Naive thymus-derived CD4-positive, alpha-beta T cell (primary cell): ENCODE measurements at regions not wholly inside any gene's neighbourhood (a gene's known extent, or its start where the extent isn't known, plus 50 kb on each side); places are given as distances from the start of the nearest gene placed in this dataset.

Source experiments
- ATAC-seq: fragments of 150-1000 bp; cut with Tn5 transposase; 2 replicates; pipeline ENCODE4 v1.10.0; 2021; ENCODE audit warnings: mild to moderate bottlenecking, moderate library complexity
- CTCF ChIA-PET: fragments of 350-600 bp; sonication (Branson Sonifier 250); formaldehyde crosslinking; loops from one replicate; lab custom pipeline; 2021; ENCODE audit warnings: antibody characterized with exemption; lab: Charles Lee
- POLR2A ChIA-PET: fragments of 350-600 bp; sonication (Branson Sonifier 250); formaldehyde crosslinking; loops from one replicate; lab custom pipeline; 2021; ENCODE audit warnings: antibody characterized with exemption, inconsistent platforms; lab: Charles Lee
- DNase-seq, 9 donors: peaks; one replicate each; pipeline versions ENCODE4 v3.0.0 to v3.0.0-alpha.2; 2020 to 2022; ENCODE audit warnings: mixed read lengths in 1 of 9
- H3K27ac ChIP-seq: one replicate; pipeline ENCODE4 v1.7.0; 2013; ENCODE audit warnings: mild to moderate bottlenecking, low read depth, low read length, moderate library complexity
- H3K27me3 ChIP-seq, 2 donors: one replicate each; pipeline ENCODE4 v1.7.0; 2013; ENCODE audit warnings: low read length in 2 of 2, mild to moderate bottlenecking in 2 of 2, moderate library complexity in 2 of 2; ENCODE audit not compliant: control insufficient read depth in 2 of 2, insufficient read depth in 2 of 2
- H3K36me3 ChIP-seq, 3 experiments: 1 replicate in 2 of 3; 2 replicates in 1 of 3; pipeline ENCODE4 v1.7.0; 2013; ENCODE audit warnings: low read length in 3 of 3, mild to moderate bottlenecking in 3 of 3, moderate library complexity in 1 of 3; ENCODE audit not compliant: insufficient read depth in 3 of 3, control insufficient read depth in 2 of 3
- H3K4me1 ChIP-seq, 2 donors: one replicate each; pipeline ENCODE4 v1.7.0; 2013; ENCODE audit warnings: low read length in 2 of 2, mild to moderate bottlenecking in 2 of 2, moderate library complexity in 1 of 2; ENCODE audit not compliant: control insufficient read depth in 2 of 2, insufficient read depth in 2 of 2
- H3K4me3 ChIP-seq: 2 replicates; pipeline ENCODE4 v1.7.0; 2013; ENCODE audit warnings: mild to moderate bottlenecking, low read length
- H3K9me3 ChIP-seq, 3 experiments: 1 replicate in 2 of 3; 2 replicates in 1 of 3; pipeline ENCODE4 v1.7.0; 2013; ENCODE audit warnings: low read length in 3 of 3; ENCODE audit not compliant: control insufficient read depth in 2 of 3
- H3K27ac Mint-ChIP-seq, 9 donors: one replicate each; pipeline ENCODE4 v1.8.0; 2020 to 2022; ENCODE audit warnings: mixed read lengths in 9 of 9, mild to moderate bottlenecking in 8 of 9, moderate library complexity in 5 of 9, inconsistent platforms in 2 of 9
- H3K27me3 Mint-ChIP-seq, 5 donors: one replicate each; pipeline ENCODE4 v1.8.0; 2021 to 2022; ENCODE audit warnings: mixed read lengths in 5 of 5, mild to moderate bottlenecking in 1 of 5
- H3K36me3 Mint-ChIP-seq, 5 donors: one replicate each; pipeline ENCODE4 v1.8.0; 2020 to 2022; ENCODE audit warnings: mixed read lengths in 5 of 5, mild to moderate bottlenecking in 3 of 5, inconsistent platforms in 1 of 5
- H3K4me1 Mint-ChIP-seq, 7 donors: one replicate each; pipeline ENCODE4 v1.8.0; 2020 to 2022; ENCODE audit warnings: mixed read lengths in 7 of 7, mild to moderate bottlenecking in 3 of 7, inconsistent platforms in 1 of 7
- H3K4me3 Mint-ChIP-seq, 10 donors: one replicate each; pipeline ENCODE4 v1.8.0; 2020 to 2022; ENCODE audit warnings: mild to moderate bottlenecking in 10 of 10, mixed read lengths in 10 of 10, moderate library complexity in 6 of 10, inconsistent platforms in 2 of 10
- H3K9me3 Mint-ChIP-seq, 11 donors: one replicate each; pipeline ENCODE4 v1.8.0; 2020 to 2022; ENCODE audit warnings: mixed read lengths in 11 of 11, mild to moderate bottlenecking in 4 of 11, inconsistent platforms in 1 of 11, moderate library complexity in 1 of 11
- intact Hi-C, 2 donors: fragments of 100-400 bp; cut with micrococcal nuclease; formaldehyde crosslinking; loops; one replicate each; pipeline ENCODE4 v1.15.1; 2023

GRCh38 chr7:21154614-21155013, 273.3 kb upstream of the SP4 start:
- ATAC-seq = no peak
- Mint-ChIP-seq H3K27ac (no peak overlapping the region), H3K4me1 (no peaks in the 10 kb centered on the region), H3K9me3 (no peaks in the 10 kb centered on the region), H3K36me3 (no peaks in the 10 kb centered on the region), H3K4me3 (no peak overlapping the region), H3K27me3 (peaks cover 6 to 20% (median 16%) of the 10 kb centered on the region in 5 donors)
- ChIA-PET CTCF (no interaction called here), POLR2A (no interaction called here)
- Histone ChIP-seq H3K4me1 (no peaks in the 10 kb centered on the region), H3K4me3 (no peak overlapping the region), H3K36me3 (no peaks in the 10 kb centered on the region), H3K27me3 (no peaks in the 10 kb centered on the region), H3K9me3 (no peaks in the 10 kb centered on the region), H3K27ac (no peak overlapping the region)
- DNase-seq = no peak
- intact Hi-C loops = no loop called here

GRCh38 chr7:21159506-21159905, 268.4 kb upstream of the SP4 start:
- no peaks in the 10 kb centered on the region for H3K27me3 ChIP-seq
- H3K4me1 ChIP-seq = no peaks in the 10 kb centered on the region
- POLR2A ChIA-PET = no interaction called here
- ATAC-seq = no peak
- DNase-seq = no peak
- Mint-ChIP-seq H3K27ac (no peak overlapping the region), H3K4me1 (no peaks in the 10 kb centered on the region), H3K36me3 (no peaks in the 10 kb centered on the region), H3K4me3 (no peak overlapping the region), H3K27me3 (peaks cover 4 to 26% (median 13%) of the 10 kb centered on the region in 5 donors), H3K9me3 (peaks cover 0 to 1% (median 0%) of the 10 kb centered on the region in 11 donors)
- H3K4me3 ChIP-seq = no peak overlapping the region
- H3K36me3 ChIP-seq = no peaks in the 10 kb centered on the region
- H3K27ac ChIP-seq = no peak overlapping the region
- CTCF ChIA-PET = no interaction called here
- no peaks in the 10 kb centered on the region for H3K9me3 ChIP-seq
- intact Hi-C loops = no loop called here

- DNase-seq (no peak), ATAC-seq (no peak)
- H3K9me3 Mint-ChIP-seq = peaks cover 0 to 9% (median 0%) of the 10 kb centered on the region in 11 donors
- H3K27ac ChIP-seq = no peak overlapping the region
- no peaks in the 10 kb centered on the region for H3K36me3 Mint-ChIP-seq
- H3K4me3 Mint-ChIP-seq = no peak overlapping the region
- H3K27me3 ChIP-seq = no peaks in the 10 kb centered on the region
- no peaks in the 10 kb centered on the region for H3K4me1 Mint-ChIP-seq
- intact Hi-C loops = no loop called here
- ChIA-PET POLR2A (no interaction called here), CTCF (interaction anchor here (0.7 kb wide), 1 partner anchor 18 kb away, joined by 4 read pairs; no protein-coding TSS in a partner anchor)
- H3K9me3 ChIP-seq = no peaks in the 10 kb centered on the region
- H3K4me1 ChIP-seq = no peaks in the 10 kb centered on the region
- H3K4me3 ChIP-seq = no peak overlapping the region
- peaks cover 9 to 35% (median 18%) of the 10 kb centered on the region in 5 donors for H3K27me3 Mint-ChIP-seq
- H3K27ac Mint-ChIP-seq = peak overlapping the region in 1 of 9 donors; percentile 16
- no peaks in the 10 kb centered on the region for H3K36me3 ChIP-seq
Measured at GRCh38 chr7:21160401-21160800, 267.5 kb upstream of the SP4 start.

- H3K27me3 Mint-ChIP-seq = peaks cover 38 to 71% (median 51%) of the 10 kb centered on the region in 5 donors
- H3K4me1 Mint-ChIP-seq = peaks cover 0 to 9% (median 0%) of the 10 kb centered on the region in 7 donors
- POLR2A ChIA-PET = no interaction called here
- Histone ChIP-seq H3K36me3 (no peaks in the 10 kb centered on the region), H3K27ac (no peak overlapping the region), H3K4me1 (no peaks in the 10 kb centered on the region), H3K4me3 (no peak overlapping the region), H3K9me3 (no peaks in the 10 kb centered on the region), H3K27me3 (no peaks in the 10 kb centered on the region)
- H3K27ac Mint-ChIP-seq = no peak overlapping the region
- ATAC-seq (no peak), DNase-seq (no peak)
- intact Hi-C loops = no loop called here
- no peaks in the 10 kb centered on the region for H3K36me3 Mint-ChIP-seq
- CTCF ChIA-PET = no interaction called here
- H3K4me3 Mint-ChIP-seq = no peak overlapping the region
- peaks cover 0 to 9% (median 0%) of the 10 kb centered on the region in 11 donors for H3K9me3 Mint-ChIP-seq
Measured at GRCh38 chr7:21167942-21168341, 259.9 kb upstream of the SP4 start.

- H3K27me3 Mint-ChIP-seq = peaks cover 44 to 73% (median 55%) of the 10 kb centered on the region in 5 donors
- H3K4me3 Mint-ChIP-seq = no peak overlapping the region
- no peak overlapping the region for H3K4me3 ChIP-seq
- ATAC-seq (no peak), DNase-seq (no peak)
- H3K27ac ChIP-seq = no peak overlapping the region
- CTCF ChIA-PET = interaction anchor here (0.6 kb wide), 1 partner anchor 382 kb away, joined by 4 read pairs; no protein-coding TSS in a partner anchor
- H3K4me1 Mint-ChIP-seq = peaks cover 0 to 9% (median 0%) of the 10 kb centered on the region in 7 donors
- POLR2A ChIA-PET = no interaction called here
- H3K36me3 ChIP-seq = no peaks in the 10 kb centered on the region
- H3K4me1 ChIP-seq = no peaks in the 10 kb centered on the region
- intact Hi-C loops = no loop called here
- H3K36me3 Mint-ChIP-seq = no peaks in the 10 kb centered on the region
- H3K27ac Mint-ChIP-seq = no peak overlapping the region
- no peaks in the 10 kb centered on the region for H3K9me3 ChIP-seq
- H3K9me3 Mint-ChIP-seq = peaks cover 0 to 8% (median 0%) of the 10 kb centered on the region in 11 donors
- H3K27me3 ChIP-seq = no peaks in the 10 kb centered on the region
Measured at GRCh38 chr7:21169667-21170580, 258.0 kb upstream of the SP4 start.

GRCh38 chr7:21172800-21173199, 255.1 kb upstream of the SP4 start:
- no peaks in the 10 kb centered on the region for H3K4me1 ChIP-seq
- ATAC-seq = no peak
- H3K4me3 ChIP-seq = no peak overlapping the region
- Mint-ChIP-seq H3K27me3 (peaks cover 30 to 54% (median 41%) of the 10 kb centered on the region in 5 donors), H3K4me3 (no peak overlapping the region), H3K36me3 (no peaks in the 10 kb centered on the region), H3K9me3 (peaks cover 0 to 8% (median 0%) of the 10 kb centered on the region in 11 donors), H3K4me1 (peaks cover 0 to 9% (median 0%) of the 10 kb centered on the region in 7 donors), H3K27ac (no peak overlapping the region)
- no peak overlapping the region for H3K27ac ChIP-seq
- POLR2A ChIA-PET = no interaction called here
- H3K9me3 ChIP-seq = no peaks in the 10 kb centered on the region
- no peaks in the 10 kb centered on the region for H3K36me3 ChIP-seq
- DNase-seq = no peak
- CTCF ChIA-PET = no interaction called here
- H3K27me3 ChIP-seq = no peaks in the 10 kb centered on the region
- intact Hi-C loops = no loop called here
